Retina (tissue), 1 donor: ENCODE measurements at regions not wholly inside any gene's neighbourhood (a gene's known extent, or its start where the extent isn't known, plus 50 kb on each side); places are given as distances from the start of the nearest gene placed in this dataset.

Experiments used
- DNase-seq: peaks from one replicate; pipeline ENCODE4 v3.0.0-alpha.2; 2016

DNA sequence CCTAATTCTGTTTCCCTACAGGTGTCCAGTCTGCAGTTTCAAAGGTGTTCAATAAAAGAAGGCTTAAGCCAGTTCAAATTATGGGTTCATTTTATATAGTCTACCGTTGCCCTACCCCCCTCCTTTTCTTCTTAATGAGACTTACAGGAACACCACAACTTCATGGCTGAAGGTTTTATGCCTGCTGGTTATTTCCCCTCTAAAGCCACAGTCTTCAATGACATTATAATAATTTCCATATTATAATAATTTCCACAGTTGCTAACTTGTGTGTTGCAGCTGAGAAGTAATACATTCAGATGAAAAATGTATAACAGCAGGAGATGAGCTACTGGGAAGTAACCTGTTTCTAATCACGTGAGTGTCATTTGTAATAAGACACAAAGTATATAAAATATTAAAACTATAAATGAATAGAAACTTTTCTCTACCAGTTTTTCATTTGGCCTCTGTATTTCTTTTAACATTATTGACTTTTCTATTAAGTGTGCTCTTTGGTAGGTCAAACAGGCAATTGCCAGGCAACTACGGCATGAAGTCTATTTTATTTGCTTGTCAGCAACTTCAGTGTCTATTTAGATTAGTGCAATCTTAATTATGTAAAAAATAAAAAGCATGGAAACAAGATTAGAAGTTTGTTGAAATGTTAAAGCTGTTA is 120.5 kb upstream of the HMHB1 start:
- no peak for DNase-seq

GRCh38 chr5:143687604-143688003 is 124.4 kb upstream of the HMHB1 start:
- no peak for DNase-seq

- no peak for DNase-seq
Measured at GRCh38 chr5:143685246-143685815, 126.6 kb upstream of the HMHB1 start.

GRCh38 chr5:143683459-143683858 is 128.5 kb upstream of the HMHB1 start:
- no peak for DNase-seq

GRCh38 chr5:143682929-143683386 is 129.0 kb upstream of the HMHB1 start:
- DNase-seq = no peak

DNA sequence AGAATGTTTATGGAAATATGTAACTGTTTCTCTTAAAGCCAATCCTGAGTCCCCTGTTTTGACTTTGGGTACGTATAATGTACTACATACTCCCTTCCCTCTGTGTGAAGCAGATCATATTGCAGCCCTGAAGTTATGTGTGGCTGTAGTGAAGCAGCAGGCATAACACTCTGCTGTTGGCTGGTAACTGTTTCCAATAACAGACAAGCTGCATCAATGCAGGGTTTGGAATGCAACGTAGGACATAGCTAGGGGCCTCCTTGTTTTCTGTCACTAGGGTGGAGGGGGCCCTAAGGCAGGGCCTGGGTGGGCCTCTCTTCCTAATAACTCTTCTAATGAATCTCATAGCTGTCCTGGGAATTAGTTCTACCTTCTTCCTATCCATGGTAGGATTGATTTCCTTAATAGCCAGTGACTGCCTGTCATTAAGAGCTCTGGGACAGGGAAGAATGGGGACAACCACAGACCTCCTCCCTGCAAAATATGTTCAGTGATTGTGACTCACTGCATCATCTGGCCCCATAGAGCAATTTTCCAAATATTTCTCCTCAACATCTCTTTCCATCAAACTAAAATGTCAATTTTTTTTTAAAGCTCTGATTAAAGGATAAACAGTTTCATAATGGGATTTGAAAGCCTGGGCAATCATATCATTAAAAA is 129.6 kb upstream of the HMHB1 start:
- DNase-seq = no peak

- DNase-seq = no peak
Measured at GRCh38 chr5:143680672-143681259, 131.2 kb upstream of the HMHB1 start.

DNA sequence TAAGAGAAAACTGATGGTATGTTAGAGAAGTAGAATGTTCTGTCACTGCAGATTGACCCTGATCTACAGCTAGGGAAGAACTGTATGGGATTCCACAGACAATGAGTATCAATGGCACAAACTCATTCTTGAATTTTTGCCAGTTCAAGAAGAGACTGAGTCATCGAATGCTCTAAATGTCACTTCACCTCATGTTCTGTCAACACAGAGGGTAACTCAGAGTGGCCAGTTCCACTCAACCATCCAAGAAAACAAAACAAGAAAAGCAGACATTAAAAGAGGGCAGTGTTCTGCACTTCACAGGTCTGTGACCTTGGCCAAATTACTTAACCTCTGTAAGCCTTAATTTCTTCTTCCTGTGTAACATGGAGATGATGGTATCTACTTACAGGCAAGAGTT is 132.2 kb upstream of the HMHB1 start:
- DNase-seq = no peak

DNA sequence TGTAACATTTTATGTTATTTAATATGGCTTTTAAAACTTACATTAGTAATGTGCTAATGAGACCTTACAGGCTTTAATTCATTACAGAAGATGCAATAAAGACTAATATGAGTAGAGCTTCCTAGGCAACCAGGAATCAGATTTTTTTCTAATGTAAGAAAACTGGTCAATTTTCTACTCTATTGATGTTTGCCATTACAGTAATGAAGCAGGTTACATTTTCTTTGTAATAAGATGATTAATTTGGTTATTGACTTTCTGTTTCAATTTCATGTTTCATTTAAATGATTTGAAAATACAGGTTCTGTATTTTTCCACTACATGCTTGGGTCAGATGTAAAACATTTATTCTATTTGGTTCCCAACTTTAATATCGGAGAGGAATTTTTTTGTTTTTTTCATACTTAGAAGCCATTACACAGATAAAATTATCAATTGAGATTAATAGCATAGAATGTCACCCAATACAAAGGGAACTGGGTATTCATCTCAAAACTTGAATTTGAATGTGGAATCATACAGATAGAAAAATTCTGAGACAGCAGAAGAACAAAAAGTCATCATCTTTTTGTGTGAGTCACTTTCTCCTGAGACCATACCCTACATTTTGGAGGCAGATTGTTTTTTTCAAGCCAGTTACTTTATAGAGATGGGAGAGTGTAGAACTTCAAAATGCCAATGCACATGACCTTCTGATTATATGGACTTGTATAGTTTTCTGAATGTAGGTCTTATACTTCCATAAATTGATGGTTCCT is 133.6 kb upstream of the HMHB1 start:
- no peak for DNase-seq

GRCh38 chr5:143677403-143677802 is 134.6 kb upstream of the HMHB1 start:
- DNase-seq = no peak

DNA sequence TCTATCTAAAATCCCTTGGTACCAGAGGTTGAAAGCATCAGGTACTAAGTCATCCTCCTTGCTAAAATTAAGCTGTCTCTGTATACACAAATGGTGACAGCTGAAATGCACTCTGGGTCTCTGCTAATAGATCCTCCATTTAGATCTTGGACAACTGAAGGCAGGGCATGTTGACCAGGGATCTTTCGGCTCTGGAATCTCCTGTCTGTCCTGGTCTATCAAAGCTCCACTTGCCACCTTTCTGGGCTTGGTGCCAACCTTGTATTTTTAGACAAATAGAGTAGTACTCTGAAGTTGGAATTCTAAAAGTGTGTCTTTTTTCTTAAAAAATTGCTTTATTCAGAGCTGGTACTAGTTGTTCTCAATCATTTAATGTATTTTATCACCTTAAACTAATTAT is 135.2 kb upstream of the HMHB1 start:
- DNase-seq = no peak

DNA sequence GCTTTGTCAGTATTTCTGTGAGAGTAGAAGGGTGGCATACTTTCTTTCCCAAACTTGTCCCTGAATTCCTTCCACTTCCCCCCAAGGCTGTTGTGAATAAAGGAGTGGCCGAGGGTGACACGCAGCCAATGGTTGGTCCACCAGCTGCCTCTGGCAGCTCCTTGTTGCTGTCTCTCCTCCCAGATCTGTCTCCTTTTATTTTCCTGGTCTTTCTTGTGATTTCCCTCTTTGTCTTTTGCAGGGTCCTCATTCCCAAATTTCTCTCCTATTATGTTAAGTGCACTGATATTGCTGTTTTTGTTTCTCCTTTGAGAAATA is 137.5 kb upstream of the HMHB1 start:
- no peak for DNase-seq

DNA sequence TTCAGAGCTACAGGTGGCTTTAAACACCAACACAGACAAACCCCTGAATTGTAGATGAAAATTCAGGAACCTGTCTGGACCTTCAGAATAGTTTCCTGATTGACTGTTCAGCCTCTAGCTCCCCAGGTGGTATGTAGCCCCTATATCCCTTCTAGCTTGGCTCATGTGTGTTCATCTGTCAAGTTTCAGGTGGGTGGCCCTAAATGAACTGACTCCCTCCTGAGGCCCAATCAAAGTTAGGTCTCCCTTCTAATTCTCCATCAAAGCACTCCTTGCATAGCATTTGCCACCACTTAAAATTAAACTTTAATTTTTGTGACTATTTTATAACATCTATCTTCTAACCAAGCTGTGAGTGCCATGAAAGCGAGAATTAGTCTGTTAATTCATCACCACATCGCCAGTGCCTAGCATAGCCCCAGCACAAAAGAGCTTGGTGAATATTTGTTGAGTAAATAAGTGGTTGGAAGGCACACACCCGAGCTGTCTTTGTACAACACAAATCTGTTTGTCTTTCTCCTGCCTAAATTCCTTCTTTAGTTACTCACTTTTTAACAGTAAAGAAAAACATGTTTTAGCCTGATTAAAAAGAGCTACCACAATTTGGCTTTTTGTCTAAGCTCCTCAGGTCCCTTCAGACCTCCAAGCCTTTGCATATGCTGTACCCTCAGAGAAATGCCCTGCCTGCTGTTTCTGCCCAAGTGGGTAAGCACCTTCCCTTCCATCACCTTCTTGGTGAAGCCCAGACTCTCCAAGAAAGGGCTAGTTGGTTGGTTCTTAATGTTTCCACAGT is 138.1 kb upstream of the HMHB1 start:
- no peak for DNase-seq

GRCh38 chr5:143672806-143673205 is 139.2 kb upstream of the HMHB1 start:
- DNase-seq = no peak

- DNase-seq = no peak
Measured at GRCh38 chr5:143671674-143672569, 140.0 kb upstream of the HMHB1 start.

- no peak for DNase-seq
Measured at GRCh38 chr5:143671021-143671420, 140.9 kb upstream of the HMHB1 start.

- DNase-seq = no peak
Measured at GRCh38 chr5:143665866-143666265, 146.1 kb upstream of the HMHB1 start.

DNA sequence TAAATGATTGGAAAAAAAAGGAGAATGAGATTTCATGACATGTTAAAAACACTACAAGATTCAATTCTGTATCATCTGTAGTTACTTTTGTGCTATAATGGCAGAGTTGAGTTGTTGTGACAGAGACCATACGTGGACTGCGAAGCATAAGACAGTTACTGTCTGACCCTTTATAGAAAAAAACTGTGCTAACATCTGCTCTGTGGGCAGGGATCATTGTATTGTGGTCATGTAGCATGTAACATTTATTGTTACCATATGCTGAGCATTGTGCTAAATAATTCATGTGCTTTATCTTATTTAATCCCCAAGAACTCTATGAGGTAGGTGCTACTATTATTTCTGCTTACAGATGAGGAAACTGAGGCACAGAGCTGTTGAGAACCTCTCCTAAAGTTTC is 147.3 kb upstream of the HMHB1 start:
- DNase-seq = no peak

GRCh38 chr5:143663872-143664271 is 148.1 kb upstream of the HMHB1 start:
- DNase-seq = no peak

DNA sequence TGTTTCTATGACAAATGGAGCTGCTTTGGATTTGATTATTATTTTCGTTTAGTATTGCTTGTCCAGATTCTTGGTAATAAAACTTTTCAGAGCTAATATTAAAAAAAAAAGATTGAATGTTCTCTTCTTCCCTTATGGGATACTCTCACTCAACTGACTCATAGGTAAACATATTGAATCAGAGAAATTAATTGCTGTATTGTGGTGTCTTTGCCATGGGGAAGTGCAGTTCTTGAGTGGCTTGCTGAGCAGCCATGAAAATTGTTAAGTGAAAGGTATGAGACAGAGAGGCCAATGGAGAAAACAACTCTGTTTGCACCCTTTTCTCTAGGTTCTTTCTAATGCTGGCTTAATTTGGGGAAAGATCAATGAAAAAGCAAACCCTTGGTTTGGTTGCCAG is 149.9 kb upstream of the HMHB1 start:
- no peak for DNase-seq

DNA sequence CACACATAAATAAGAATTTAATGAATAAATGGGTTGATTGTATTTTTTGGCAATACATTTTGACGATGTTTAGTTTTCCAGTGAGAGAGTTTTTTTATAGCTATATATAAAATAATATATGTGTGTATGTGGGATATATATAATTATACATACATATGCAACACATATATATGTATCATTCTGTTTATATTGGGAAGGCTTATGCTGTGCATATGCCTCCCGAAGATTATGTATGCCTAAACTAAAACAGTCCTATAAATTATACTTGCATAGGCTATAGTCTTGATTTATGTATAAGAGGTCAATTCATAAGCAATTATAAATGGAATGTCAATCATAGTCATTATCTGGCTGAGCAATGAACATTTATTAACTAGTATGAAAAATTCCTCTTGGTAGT is 151.3 kb upstream of the HMHB1 start:
- DNase-seq = no peak
